GM12872 (cell line): ENCODE measurements at regions not wholly inside any gene's neighbourhood (a gene's known extent, or its start where the extent isn't known, plus 50 kb on each side); places are given as distances from the start of the nearest gene placed in this dataset.

Source experiments
- TF ChIP-seq, protein P1 (sequence below): IDR thresholded peaks from 3 replicates; pipeline ENCODE4 v1.5.1; 2011; ENCODE audit warnings: low read depth, mild to moderate bottlenecking, low read length, moderate library complexity; ENCODE audit not compliant: insufficient read depth

- TF ChIP-seq, protein P1, sequence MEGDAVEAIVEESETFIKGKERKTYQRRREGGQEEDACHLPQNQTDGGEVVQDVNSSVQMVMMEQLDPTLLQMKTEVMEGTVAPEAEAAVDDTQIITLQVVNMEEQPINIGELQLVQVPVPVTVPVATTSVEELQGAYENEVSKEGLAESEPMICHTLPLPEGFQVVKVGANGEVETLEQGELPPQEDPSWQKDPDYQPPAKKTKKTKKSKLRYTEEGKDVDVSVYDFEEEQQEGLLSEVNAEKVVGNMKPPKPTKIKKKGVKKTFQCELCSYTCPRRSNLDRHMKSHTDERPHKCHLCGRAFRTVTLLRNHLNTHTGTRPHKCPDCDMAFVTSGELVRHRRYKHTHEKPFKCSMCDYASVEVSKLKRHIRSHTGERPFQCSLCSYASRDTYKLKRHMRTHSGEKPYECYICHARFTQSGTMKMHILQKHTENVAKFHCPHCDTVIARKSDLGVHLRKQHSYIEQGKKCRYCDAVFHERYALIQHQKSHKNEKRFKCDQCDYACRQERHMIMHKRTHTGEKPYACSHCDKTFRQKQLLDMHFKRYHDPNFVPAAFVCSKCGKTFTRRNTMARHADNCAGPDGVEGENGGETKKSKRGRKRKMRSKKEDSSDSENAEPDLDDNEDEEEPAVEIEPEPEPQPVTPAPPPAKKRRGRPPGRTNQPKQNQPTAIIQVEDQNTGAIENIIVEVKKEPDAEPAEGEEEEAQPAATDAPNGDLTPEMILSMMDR, result no peak
These were observed 812.8 kb upstream of the SLC35B3 start for GRCh38 chr6:9248133-9248532.

DNA sequence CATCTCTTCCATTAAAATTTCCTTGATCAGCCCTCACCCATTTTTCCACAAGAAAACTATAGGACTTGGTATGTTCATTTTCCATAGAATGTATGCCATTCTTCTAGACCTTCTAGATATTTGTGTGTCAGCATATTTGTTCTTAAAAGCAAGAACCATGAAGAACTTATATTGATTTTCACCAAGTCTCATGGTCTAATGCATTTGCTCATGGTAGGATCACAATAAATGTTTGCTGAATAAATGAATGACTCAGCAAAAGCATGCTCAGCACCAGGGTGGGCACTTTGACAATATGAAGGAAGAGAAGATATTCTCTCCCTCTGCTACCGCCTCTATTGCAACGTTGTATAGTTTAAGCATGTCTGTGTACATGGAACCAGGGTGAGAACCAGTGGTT is 805.5 kb upstream of the SLC35B3 start:
- TF ChIP-seq, protein P1, result no peak

DNA sequence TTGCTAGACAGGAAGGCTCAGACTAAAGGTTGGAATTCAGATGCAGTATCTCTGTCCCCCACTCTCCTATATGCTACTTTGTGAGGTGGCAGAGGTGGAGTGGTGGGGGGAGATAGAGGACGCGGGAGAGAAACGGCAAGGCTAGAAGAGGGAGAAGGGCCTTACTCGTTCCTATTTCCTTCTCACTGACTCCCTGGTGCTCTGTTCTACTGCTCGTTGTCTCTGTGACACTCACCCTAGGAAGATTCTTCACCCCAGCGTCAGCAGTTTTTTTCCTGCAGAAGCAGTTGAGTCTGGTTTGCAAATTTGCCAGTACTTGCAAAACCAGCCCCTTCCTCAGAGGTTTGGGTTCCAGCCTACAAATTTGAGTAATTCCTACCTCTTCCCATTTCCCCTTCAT is 801.1 kb upstream of the SLC35B3 start:
- TF ChIP-seq, protein P1, result no peak

DNA sequence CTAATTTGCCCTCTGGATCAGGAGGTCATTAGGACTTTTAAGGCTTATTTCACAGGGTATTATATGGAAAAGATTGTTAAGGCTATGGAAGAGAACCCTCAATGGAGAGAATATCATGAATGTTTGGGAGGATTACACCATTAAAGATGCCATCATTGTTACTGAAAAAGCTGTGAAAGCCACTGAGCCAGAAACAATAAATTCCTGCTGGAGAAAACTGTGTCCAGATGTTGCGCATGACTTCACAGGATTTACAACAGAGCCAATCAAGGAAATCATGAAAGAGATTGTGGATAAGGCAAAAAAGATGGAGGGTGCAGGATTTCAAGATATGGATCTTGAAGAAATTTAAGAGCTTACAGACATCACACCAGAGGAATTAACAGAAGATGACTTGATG is 798.3 kb upstream of the SLC35B3 start:
- TF ChIP-seq, protein P1, result no peak

DNA sequence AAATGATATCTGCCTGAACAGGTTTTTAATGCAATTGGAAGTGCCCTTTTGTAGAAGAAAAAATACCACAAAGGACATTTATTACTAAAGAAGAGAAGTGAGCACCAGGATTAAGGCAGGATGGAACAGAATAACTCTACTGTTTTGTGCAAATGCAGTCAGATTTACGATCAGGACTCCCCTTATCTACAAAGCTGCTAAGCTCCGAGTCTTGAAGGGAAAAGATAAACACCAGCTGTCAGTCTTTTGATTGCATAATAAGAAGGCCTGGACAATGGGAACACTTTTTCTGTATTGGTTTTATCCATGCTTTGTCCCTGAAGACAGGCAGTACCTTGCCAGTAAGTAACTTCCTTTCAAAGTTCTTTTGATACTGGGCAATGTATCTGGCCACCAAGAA is 797.9 kb upstream of the SLC35B3 start:
- TF ChIP-seq, protein P1, result no peak

DNA sequence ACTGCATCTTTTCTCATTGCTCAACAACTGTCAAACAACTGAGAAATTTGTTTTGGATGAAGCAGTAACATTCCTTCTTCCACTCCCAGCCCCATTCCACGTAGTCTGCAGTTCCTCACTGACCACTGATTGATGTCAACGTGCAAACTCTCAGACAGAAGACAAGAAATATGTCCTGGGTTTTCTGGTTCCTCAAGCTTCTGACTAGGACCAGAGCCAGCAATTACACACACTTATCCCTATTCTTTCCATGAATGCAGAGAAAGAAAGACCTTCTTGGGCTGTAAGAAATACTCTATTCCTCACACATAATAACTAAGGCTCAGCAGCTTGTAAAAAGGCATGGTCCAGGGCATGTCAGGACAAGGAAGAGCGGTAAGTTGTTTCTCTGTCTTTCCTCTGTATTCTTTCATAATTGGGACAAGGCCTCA is 790.1 kb upstream of the SLC35B3 start:
- TF ChIP-seq, protein P1, result no peak

DNA sequence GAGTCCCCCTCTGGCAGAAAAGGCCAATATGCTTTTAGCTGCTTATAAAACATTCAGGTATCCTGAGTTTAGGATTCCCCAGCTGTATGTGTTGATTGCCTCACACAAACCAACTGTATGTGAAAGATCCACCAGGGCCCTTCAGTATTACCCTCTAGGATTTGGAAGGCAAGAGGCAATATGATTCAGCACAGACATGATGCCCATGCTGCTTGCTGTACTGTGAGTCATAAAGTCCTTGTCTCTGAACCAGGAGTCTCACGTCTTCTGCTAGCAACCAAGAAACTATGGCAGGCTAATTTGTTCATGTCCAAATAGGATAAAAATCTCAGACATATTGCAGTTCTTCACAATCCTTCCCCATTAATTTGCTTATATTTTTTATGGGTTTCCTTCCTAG is 789.2 kb upstream of the SLC35B3 start:
- TF ChIP-seq, protein P1, result no peak

GRCh38 chr6:9208966-9209365 is 773.6 kb upstream of the SLC35B3 start:
- TF ChIP-seq, protein P1, result no peak
